H1 (cell line): ENCODE measurements at regions not wholly inside any gene's neighbourhood (a gene's known extent, or its start where the extent isn't known, plus 50 kb on each side); places are given as distances from the start of the nearest gene placed in this dataset.

Experiments used
- CTCF ChIA-PET: fragments of 300-600 bp; sonication (Branson Sonifier 250); formaldehyde crosslinking; loops from one replicate; lab custom pipeline; 2021; ENCODE audit not compliant: partially characterized antibody; lab: Charles Lee
- POLR2A ChIA-PET: fragments of 300-600 bp; sonication (Branson Sonifier 250); formaldehyde crosslinking; loops from one replicate; lab custom pipeline; 2021; ENCODE audit warnings: inconsistent platforms; ENCODE audit not compliant: partially characterized antibody; lab: Charles Lee
- DNase-seq, 2 experiments: peaks; one replicate each; pipeline versions ENCODE4 v3.0.0 to v3.0.0-alpha.2; 2010 to 2022; ENCODE audit warnings: low spot score in 2 of 2, low read depth in 1 of 2, mixed read lengths in 1 of 2
- FAIRE-seq: peaks from 2 replicates; lab custom pipeline; 2011; peaks lifted over from hg19 to GRCh38; lab: Jason Lieb, UNC
- H2AFZ ChIP-seq: 2 replicates; pipeline ENCODE4 v1.8.1; 2012; ENCODE audit warnings: low read length, inconsistent platforms
- H2AK5ac ChIP-seq: 2 replicates; pipeline ENCODE4 v1.6.1; 2013; ENCODE audit warnings: low read depth, low read length
- H2BK120ac ChIP-seq: replicated peaks from 2 replicates; pipeline ENCODE3; 2013; ENCODE audit warnings: low read depth, low read length, inconsistent platforms
- H2BK12ac ChIP-seq: 2 replicates; pipeline ENCODE4 v1.6.1; 2013; ENCODE audit warnings: low read depth, low read length
- H2BK15ac ChIP-seq: 2 replicates; pipeline ENCODE4 v1.6.1; 2013; ENCODE audit warnings: low read length
- H2BK20ac ChIP-seq: 2 replicates; pipeline ENCODE4 v1.6.1; 2013; ENCODE audit warnings: low read length
- H2BK5ac ChIP-seq: 2 replicates; pipeline ENCODE4 v1.6.1; 2013; ENCODE audit warnings: low read depth, low read length
- H3K14ac ChIP-seq: 2 replicates; pipeline ENCODE4 v1.6.1; 2013; ENCODE audit warnings: inconsistent platforms; ENCODE audit not compliant: insufficient read length
- H3K18ac ChIP-seq: 2 replicates; pipeline ENCODE4 v1.6.1; 2013; ENCODE audit warnings: low read length; ENCODE audit errors: extremely low read depth
- H3K23ac ChIP-seq: 2 replicates; pipeline ENCODE4 v1.6.1; 2013; ENCODE audit warnings: inconsistent platforms; ENCODE audit not compliant: insufficient read length
- H3K23me2 ChIP-seq: 2 replicates; pipeline ENCODE4 v1.6.1; 2013; ENCODE audit warnings: low read depth, low read length
- H3K27ac ChIP-seq: 2 replicates; pipeline ENCODE4 v1.6.1; 2011; ENCODE audit warnings: low read depth, low read length, inconsistent platforms
- H3K27me3 ChIP-seq, 4 experiments: replicated peaks in 1 of 4; 1 replicate in 1 of 4; 2 replicates in 3 of 4; pipeline versions ENCODE4 v1.6.1 to v1.8.1; 2011 to 2013; ENCODE audit warnings: low read length in 3 of 4, mild to moderate bottlenecking in 3 of 4, inconsistent platforms in 2 of 4, mixed read lengths in 2 of 4, moderate library complexity in 1 of 4; ENCODE audit not compliant: control insufficient read depth in 3 of 4, insufficient read depth in 3 of 4; ENCODE audit errors: extremely low read depth in 1 of 4
- H3K36me3 ChIP-seq, 4 experiments: 2 replicates each; pipeline versions ENCODE4 v1.6.1 to v1.8.1; 2011 to 2013; ENCODE audit warnings: mild to moderate bottlenecking in 4 of 4, low read length in 3 of 4, moderate library complexity in 2 of 4, control low read depth in 1 of 4, inconsistent platforms in 1 of 4; ENCODE audit not compliant: insufficient read depth in 4 of 4, control insufficient read depth in 2 of 4
- H3K4ac ChIP-seq: replicated peaks from 2 replicates; pipeline ENCODE3; 2013; ENCODE audit warnings: low read length, low read depth, mixed read lengths, inconsistent platforms; ENCODE audit not compliant: insufficient read length
- H3K4me1 ChIP-seq, 4 experiments: replicated peaks in 1 of 4; 1 replicate in 1 of 4; 2 replicates in 3 of 4; pipeline versions ENCODE4 v1.6.1 to v1.8.1; 2011 to 2013; ENCODE audit warnings: low read length in 3 of 4, inconsistent platforms in 2 of 4, mixed read lengths in 1 of 4; ENCODE audit not compliant: insufficient read depth in 4 of 4, control insufficient read depth in 3 of 4
- H3K4me2 ChIP-seq, 2 experiments: 2 replicates each; pipeline versions ENCODE4 v1.6.1 to v1.8.1; 2011 to 2013; ENCODE audit warnings: low read depth in 2 of 2, low read length in 2 of 2, control low read depth in 1 of 2, inconsistent platforms in 1 of 2, mild to moderate bottlenecking in 1 of 2; ENCODE audit not compliant: insufficient read depth in 1 of 2
- H3K4me3 ChIP-seq, 4 experiments: fragments of 200-600, 300-600 bp in 1 of 4; sonication (generic), shearing (Covaris generic), sonication (Bioruptor Twin) in 1 of 4; 2 replicates each; pipeline versions ENCODE4 v1.5.1 to v1.8.1; 2011 to 2016; ENCODE audit warnings: low read length in 4 of 4, low read depth in 3 of 4, control low read depth in 2 of 4, inconsistent platforms in 2 of 4, mild to moderate bottlenecking in 2 of 4, mixed read lengths in 1 of 4, moderate library complexity in 1 of 4; ENCODE audit not compliant: insufficient read depth in 2 of 4; ENCODE audit errors: extremely low read depth in 1 of 4
- H3K56ac ChIP-seq: replicated peaks from 2 replicates; pipeline ENCODE3; 2013; ENCODE audit warnings: low read depth, mild to moderate bottlenecking, mixed read lengths, low read length, inconsistent platforms; ENCODE audit not compliant: insufficient read length
- H3K79me1 ChIP-seq: 2 replicates; pipeline ENCODE4 v1.6.1; 2013; ENCODE audit warnings: low read depth, low read length, control low read depth
- H3K79me2 ChIP-seq, 2 experiments: 2 replicates each; pipeline versions ENCODE4 v1.6.1 to v1.8.1; 2012 to 2013; ENCODE audit warnings: low read length in 2 of 2, mild to moderate bottlenecking in 2 of 2, inconsistent platforms in 1 of 2; ENCODE audit not compliant: insufficient read depth in 2 of 2, control insufficient read depth in 1 of 2
- H3K9ac ChIP-seq, 4 experiments: replicated peaks in 1 of 4; 1 replicate in 1 of 4; 2 replicates in 3 of 4; pipeline versions ENCODE4 v1.6.1 to v1.8.1; 2011 to 2013; ENCODE audit warnings: low read depth in 3 of 4, low read length in 3 of 4, control low read depth in 2 of 4, mild to moderate bottlenecking in 2 of 4, moderate library complexity in 2 of 4, inconsistent platforms in 1 of 4; ENCODE audit errors: extremely low read depth in 1 of 4
- H3K9me3 ChIP-seq, 2 experiments: 2 replicates each; pipeline versions ENCODE4 v1.6.1 to v1.8.1; 2012 to 2013; ENCODE audit warnings: mild to moderate bottlenecking in 2 of 2, moderate library complexity in 2 of 2, control low read depth in 1 of 2, inconsistent platforms in 1 of 2, low read depth in 1 of 2, low read length in 1 of 2, mixed read lengths in 1 of 2; ENCODE audit not compliant: insufficient read depth in 2 of 2
- H4K20me1 ChIP-seq, 2 experiments: replicated peaks in 1 of 2; 2 replicates each; pipeline versions ENCODE3 to v1.8.1; 2011 to 2013; ENCODE audit warnings: inconsistent platforms in 2 of 2, low read length in 2 of 2, mild to moderate bottlenecking in 1 of 2; ENCODE audit not compliant: insufficient read depth in 2 of 2, control insufficient read depth in 1 of 2
- H4K5ac ChIP-seq: 2 replicates; pipeline ENCODE4 v1.6.1; 2013; ENCODE audit warnings: low read length, low read depth, mixed read lengths, inconsistent platforms; ENCODE audit not compliant: insufficient read length
- H4K8ac ChIP-seq: 2 replicates; pipeline ENCODE4 v1.8.0; 2013; ENCODE audit warnings: mild to moderate bottlenecking, moderate library complexity, low read length, inconsistent platforms; ENCODE audit not compliant: insufficient read depth; ENCODE audit errors: extremely low read depth
- H4K91ac ChIP-seq: replicated peaks from 2 replicates; pipeline ENCODE3; 2013; ENCODE audit warnings: low read length, mixed read lengths, inconsistent platforms; ENCODE audit not compliant: insufficient read length
- ATF3 ChIP-seq: IDR thresholded peaks from 2 replicates; pipeline ENCODE4 v1.6.1; 2011; ENCODE audit warnings: low read depth, mild to moderate bottlenecking, low read length; ENCODE audit not compliant: insufficient read depth
- CHD1 ChIP-seq: IDR thresholded peaks from 2 replicates; pipeline ENCODE4 v1.6.1; 2012; ENCODE audit warnings: low read depth, low read length, improper control_type of control experiment
- CHD2 ChIP-seq: IDR thresholded peaks from 2 replicates; pipeline ENCODE4 v1.6.1; 2012; ENCODE audit warnings: low read length, improper control_type of control experiment
- KDM4A ChIP-seq: IDR thresholded peaks from one replicate; pipeline ENCODE4 v1.7.1; 2012; ENCODE audit warnings: low read depth, mild to moderate bottlenecking, moderate library complexity, low read length, inconsistent platforms; ENCODE audit not compliant: severe bottlenecking
- KDM5A ChIP-seq: fragments of 200-600 bp; IDR thresholded peaks from 2 replicates; pipeline ENCODE4 v1.7.1; 2012; ENCODE audit warnings: mild to moderate bottlenecking, low read length, inconsistent platforms, mixed read lengths
- PHF8 ChIP-seq: fragments of 200-600 bp; sonication (generic); conservative IDR thresholded peaks from 2 replicates; pipeline ENCODE4 v1.7.1; 2012; ENCODE audit warnings: low read depth, mild to moderate bottlenecking, inconsistent platforms, low read length, moderate library complexity
- RBBP5 ChIP-seq: IDR thresholded peaks from 2 replicates; pipeline ENCODE4 v1.7.1; 2012; ENCODE audit warnings: low read depth, mild to moderate bottlenecking, inconsistent platforms, low read length, moderate library complexity, borderline replicate concordance
- RFX5 ChIP-seq: IDR thresholded peaks from 2 replicates; pipeline ENCODE4 v1.6.1; 2011; ENCODE audit warnings: low read depth, low read length, improper control_type of control experiment, borderline replicate concordance
- SAP30 ChIP-seq: fragments of 300-600 bp; sonication (generic); IDR thresholded peaks from 2 replicates; pipeline ENCODE4 v1.7.1; 2012; ENCODE audit warnings: low read length, moderate library complexity, mild to moderate bottlenecking, inconsistent platforms; ENCODE audit not compliant: insufficient read depth, insufficient replicate concordance
- SP1 ChIP-seq: IDR thresholded peaks from 2 replicates; pipeline ENCODE4 v1.6.1; 2011; ENCODE audit warnings: low read depth, low read length
- WGBS, 2 experiments: shearing (Covaris generic) in 1 of 2; methylation state at CpG; one replicate each; pipeline versions ENCODE4 v1.1.6 to v1.1.7; 2013 to 2015; ENCODE audit warnings: low lambda C conversion rate in 2 of 2, mixed read lengths in 2 of 2, inconsistent platforms in 1 of 2, low coverage in 1 of 2, missing lambda C conversion rate in 1 of 2; ENCODE audit not compliant: insufficient replicate concordance in 2 of 2, insufficient coverage in 1 of 2, insufficient read length in 1 of 2; ENCODE audit errors: extremely low coverage in 1 of 2, missing lambda C conversion rate in 1 of 2; 5-methylcytosine and 5-hydroxymethylcytosine counted together

DNA sequence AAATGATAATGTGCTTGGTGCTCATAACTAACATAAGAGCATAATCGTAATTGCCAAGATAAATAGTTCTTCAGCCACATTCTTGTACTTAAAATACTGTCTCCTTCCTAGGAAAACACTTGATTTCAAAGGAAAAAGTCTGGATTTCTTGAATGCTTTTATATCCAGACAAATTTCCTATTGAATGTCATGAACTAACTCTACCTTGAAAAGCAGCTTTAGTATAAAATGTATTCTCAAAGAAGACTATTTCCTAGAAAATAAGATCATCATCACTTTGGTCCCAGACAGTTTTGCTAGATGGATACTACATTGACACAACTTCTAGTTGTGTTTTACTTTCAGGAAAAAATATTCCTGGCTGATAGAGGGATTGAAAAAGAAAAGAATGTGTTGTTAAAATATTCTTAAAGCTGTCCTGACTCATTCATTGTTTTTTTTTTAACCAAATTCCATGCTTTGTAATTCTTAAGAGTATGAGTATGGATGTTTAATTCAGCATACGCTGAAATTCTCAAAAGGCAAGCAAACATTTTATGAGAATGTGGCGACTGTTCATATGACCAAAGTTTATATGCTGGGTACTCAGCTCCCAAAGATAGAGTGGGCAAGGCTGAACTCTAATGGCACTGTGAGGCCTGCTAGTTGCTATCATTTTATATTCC is 106.1 kb downstream of the PPP1R3A start:
- no peak for FAIRE-seq
- TF ChIP-seq KDM5A, result no peak
- no peak for TF ChIP-seq ATF3
- TF ChIP-seq SAP30, result no peak
- TF ChIP-seq RFX5, result no peak
- no peak for TF ChIP-seq SP1
- no peak for TF ChIP-seq KDM4A
- TF ChIP-seq PHF8, result no peak
- no peak for TF ChIP-seq CHD2
- no peak for TF ChIP-seq CHD1
- TF ChIP-seq RBBP5, result no peak
- Histone ChIP-seq H3K27me3 (no peaks in the 10 kb centered on the region), H3K79me1 (no peaks in the 10 kb centered on the region), H2BK120ac (no peak overlapping the region), H3K4ac (no peak overlapping the region), H3K4me2 (no peak overlapping the region), H2AK5ac (no peak overlapping the region), H2BK5ac (no peak overlapping the region), H3K9ac (no peak overlapping the region), H2AFZ (no peak overlapping the region), H3K9me3 (no peaks in the 10 kb centered on the region), H3K14ac (no peak overlapping the region), H3K4me1 (no peaks in the 10 kb centered on the region), H4K20me1 (no peaks in the 10 kb centered on the region), H3K56ac (no peak overlapping the region), H3K23me2 (no peaks in the 10 kb centered on the region), H4K5ac (no peak overlapping the region), H3K4me3 (no peak overlapping the region), H4K8ac (no peak overlapping the region), H3K27ac (no peak overlapping the region), H3K18ac (no peak overlapping the region), H3K79me2 (no peaks in the 10 kb centered on the region), H4K91ac (no peak overlapping the region), H3K36me3 (no peaks in the 10 kb centered on the region), H3K23ac (no peak overlapping the region), H2BK20ac (no peak overlapping the region), H2BK15ac (no peak overlapping the region), H2BK12ac (no peak overlapping the region)
- ChIA-PET POLR2A (interaction anchor here (0.7 kb wide), 1 partner anchor 11 kb away, joined by 3 read pairs; no protein-coding TSS in a partner anchor), CTCF (interaction anchor here (1.8 kb wide), 1 partner anchor 11 kb away, joined by 4 read pairs; no protein-coding TSS in a partner anchor)
- DNase-seq, result no peak
- WGBS, 2 experiments, result 92% methylated on average over 3 of the region's 3 CpGs; no CpG with 5 or more reads in 1 of the 2 experiments
